Gastrocnemius medialis (tissue), 4 donors: ENCODE measurements at regions not wholly inside any gene's neighbourhood (a gene's known extent, or its start where the extent isn't known, plus 50 kb on each side); places are given as distances from the start of the nearest gene placed in this dataset.

Experiments
- POLR2A ChIP-seq, 2 donors: fragments of 450-650 bp; IDR thresholded peaks; one replicate each; pipeline ENCODE4 v1.6.1; 2017; ENCODE audit warnings: antibody characterized with exemption in 2 of 2, mild to moderate bottlenecking in 2 of 2, moderate library complexity in 2 of 2
- TF ChIP-seq, protein P1 (sequence below), 5 experiments: fragments of 450-650 bp in 3 of 5; fragments of 200-600 bp in 2 of 5; sonication (generic) in 2 of 5; IDR thresholded peaks in 4 of 5; conservative IDR thresholded peaks in 1 of 5; 1 replicate in 4 of 5; 2 replicates in 1 of 5; pipeline ENCODE4 v1.5.1; 2016 to 2019; ENCODE audit warnings: antibody characterized with exemption in 5 of 5, mild to moderate bottlenecking in 3 of 5, moderate library complexity in 3 of 5

DNA sequence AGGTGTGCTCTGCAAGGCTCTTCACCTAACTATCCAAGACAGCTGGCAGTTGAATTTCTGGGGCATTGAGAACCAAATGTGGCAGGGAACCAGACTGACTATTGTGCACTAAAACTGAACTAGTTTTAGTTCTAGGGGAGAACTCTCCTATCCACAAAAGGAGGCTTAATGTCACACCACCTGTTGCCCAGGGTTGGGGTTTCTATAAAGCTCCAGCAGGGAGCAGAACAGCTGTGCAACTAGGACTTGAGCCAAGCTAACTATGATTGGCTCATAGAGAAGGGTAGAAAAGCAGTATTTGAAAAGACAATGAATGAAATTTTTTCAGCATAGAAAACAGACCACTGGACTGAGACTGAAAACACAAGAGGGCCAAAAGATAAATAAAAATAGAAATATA lies 53.3 kb upstream of the FGGY start:
- TF ChIP-seq, protein P1, sequence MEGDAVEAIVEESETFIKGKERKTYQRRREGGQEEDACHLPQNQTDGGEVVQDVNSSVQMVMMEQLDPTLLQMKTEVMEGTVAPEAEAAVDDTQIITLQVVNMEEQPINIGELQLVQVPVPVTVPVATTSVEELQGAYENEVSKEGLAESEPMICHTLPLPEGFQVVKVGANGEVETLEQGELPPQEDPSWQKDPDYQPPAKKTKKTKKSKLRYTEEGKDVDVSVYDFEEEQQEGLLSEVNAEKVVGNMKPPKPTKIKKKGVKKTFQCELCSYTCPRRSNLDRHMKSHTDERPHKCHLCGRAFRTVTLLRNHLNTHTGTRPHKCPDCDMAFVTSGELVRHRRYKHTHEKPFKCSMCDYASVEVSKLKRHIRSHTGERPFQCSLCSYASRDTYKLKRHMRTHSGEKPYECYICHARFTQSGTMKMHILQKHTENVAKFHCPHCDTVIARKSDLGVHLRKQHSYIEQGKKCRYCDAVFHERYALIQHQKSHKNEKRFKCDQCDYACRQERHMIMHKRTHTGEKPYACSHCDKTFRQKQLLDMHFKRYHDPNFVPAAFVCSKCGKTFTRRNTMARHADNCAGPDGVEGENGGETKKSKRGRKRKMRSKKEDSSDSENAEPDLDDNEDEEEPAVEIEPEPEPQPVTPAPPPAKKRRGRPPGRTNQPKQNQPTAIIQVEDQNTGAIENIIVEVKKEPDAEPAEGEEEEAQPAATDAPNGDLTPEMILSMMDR (IDR thresholded peaks at IDR 0.05 in 4 of 5, conservative IDR thresholded peaks at IDR 0.05 in 1 of 5), result no peak
- TF ChIP-seq POLR2A (IDR thresholded peaks at IDR 0.05), result no peak
